ENCODE measurements at regions not wholly inside any gene's neighbourhood (a gene's known extent, or its start where the extent isn't known, plus 50 kb on each side); places are given as distances from the start of the nearest gene placed in this dataset.
A peak's percentile ranks its signal among the peaks of the same experiment; 100 is the strongest.
"Not testable (repeated sequence)": the region's sequence is repeated elsewhere in the genome, so short reads cannot be mapped to it uniquely, and the experiment has no call there.

DNA sequence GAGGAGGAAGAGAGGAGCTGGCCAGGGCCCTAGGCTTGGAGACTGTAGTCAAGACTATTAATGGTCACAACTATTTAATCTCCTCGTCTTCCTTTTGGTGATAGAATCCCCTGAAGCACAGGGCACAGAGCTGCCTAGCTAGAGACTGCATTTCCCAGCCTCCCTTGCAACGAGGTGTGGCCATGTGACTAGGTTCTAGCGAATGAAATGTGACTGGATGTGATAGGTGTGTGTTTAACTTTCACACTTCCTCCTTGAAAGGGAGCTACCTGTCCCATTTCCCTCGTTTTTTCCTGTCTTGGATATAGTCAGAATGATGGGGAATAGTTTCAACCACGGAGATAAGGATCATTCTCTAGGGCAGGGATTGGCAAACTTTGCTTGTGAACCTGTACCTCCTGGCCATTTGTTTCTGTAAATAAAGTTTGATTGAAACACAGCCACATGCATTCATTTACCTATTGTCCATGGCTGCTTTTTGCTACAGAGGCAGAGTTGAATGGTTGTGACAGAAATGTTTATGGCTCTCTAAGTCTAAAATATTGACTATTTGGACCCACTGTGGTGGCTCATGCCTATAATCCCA lies 313.5 kb downstream of the MIAT start:
- no peak for DNase-seq (ENCODE audit: low spot score)

DNA sequence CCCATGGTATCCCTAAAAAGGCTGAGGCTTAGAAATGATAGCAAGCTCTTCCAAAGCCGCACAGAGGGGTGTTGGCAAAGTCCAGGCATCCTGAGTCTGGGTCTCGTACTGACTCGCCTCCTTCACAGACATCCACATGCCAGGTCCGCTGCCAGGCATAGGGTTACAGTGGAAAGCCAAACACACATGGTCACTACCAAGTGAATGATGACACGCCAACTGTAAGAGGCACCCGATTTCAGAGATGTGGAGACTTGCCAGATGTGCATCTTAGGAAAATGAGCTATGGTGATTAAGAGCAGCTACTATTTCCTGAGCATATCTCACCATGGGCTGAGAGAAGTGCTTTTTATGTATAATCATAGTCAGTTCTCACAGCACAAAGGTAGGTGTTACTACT lies 314.9 kb downstream of the MIAT start:
- no peak for DNase-seq (ENCODE audit: low spot score)

DNA sequence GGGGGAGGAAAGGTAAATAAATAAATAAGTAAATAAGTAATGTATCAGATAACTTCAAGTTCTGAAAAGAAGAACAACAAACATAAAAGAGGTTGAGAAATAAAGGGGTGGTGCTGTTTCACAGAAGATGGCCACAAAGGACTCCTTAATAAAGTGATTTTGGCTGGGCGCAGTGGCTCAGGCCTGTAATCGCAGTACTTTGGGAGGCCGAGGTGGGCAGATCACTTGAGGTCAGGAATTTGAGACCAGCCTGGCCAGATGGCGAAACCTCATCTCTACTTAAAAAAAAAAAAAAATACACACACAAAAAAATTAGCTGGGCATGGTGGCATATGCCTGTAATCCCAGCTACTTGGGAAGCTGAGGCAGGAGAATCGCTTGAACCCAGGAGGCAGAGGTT lies 315.5 kb downstream of the MIAT start:
- not testable (repeated sequence) for DNase-seq (ENCODE audit: low spot score)

DNA sequence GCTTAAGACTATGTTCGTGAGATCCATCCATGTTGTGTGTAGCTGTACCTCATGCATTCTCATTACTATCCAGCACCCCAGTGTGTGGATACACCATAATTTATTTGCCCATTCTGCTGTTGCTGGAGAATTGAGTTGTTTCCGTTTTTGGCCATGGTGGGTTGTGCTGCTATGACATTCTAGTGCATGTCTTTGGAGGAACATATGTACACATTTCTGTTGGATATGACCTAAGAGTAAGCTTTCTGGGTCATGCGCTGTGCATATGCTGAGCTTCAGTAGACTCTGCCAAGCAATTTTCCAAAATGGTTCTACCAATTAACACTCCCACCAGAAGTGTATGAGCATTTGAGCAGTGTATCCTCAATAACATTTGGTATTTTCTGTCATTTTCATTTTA lies 316.6 kb downstream of the MIAT start:
- DNase-seq (ENCODE audit: low spot score): no peak

GRCh38 chr22:26974914-26975803 lies 317.8 kb downstream of the MIAT start:
- peak; percentile 66 for DNase-seq (ENCODE audit: low spot score)

GRCh38 chr22:26975865-26976264 lies 318.5 kb downstream of the MIAT start:
- no peak for DNase-seq (ENCODE audit: low spot score)

GRCh38 chr22:26977741-26978376 lies 320.5 kb downstream of the MIAT start:
- no peak for DNase-seq (ENCODE audit: low spot score)

DNA sequence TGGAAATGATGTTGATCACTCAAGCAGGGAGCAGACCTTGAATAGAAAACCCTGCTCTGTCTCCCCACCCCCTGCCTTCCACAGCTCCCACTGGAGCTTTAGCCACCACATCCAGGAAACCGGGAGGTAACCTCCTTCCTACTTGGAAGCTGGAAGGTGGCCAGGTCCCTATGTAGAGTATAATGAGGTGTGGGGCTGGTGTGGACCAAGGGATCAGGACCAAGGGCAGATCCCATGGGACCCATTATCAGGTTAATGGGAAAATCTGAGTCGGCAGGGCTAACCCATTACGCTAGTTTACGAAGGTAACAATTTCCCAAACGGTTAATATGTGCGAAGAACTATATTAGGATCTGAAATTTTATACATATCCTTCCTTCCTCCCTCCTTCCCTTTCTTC lies 321.9 kb downstream of the MIAT start:
- no peak for DNase-seq (ENCODE audit: low spot score)

DNA sequence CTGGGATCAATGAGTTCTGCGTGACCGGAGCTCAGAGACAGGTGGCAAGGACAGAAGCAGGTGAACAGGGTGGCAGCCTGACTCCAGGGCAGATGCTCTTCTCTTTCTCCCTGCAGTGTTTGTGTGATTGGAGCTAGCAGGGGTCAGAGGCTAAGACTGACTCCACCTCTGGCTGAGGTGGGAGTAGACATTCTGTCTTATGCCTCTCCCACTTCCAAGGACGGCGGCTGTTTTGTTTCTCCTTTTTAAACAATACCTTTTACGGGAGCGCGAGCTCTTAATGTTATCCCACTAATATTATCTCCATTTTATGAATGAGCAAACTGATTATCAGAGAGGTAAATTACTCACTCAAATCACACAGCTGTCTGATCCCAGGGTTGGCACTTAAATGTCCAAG lies 323.7 kb downstream of the MIAT start:
- DNase-seq (ENCODE audit: low spot score): no peak

DNA sequence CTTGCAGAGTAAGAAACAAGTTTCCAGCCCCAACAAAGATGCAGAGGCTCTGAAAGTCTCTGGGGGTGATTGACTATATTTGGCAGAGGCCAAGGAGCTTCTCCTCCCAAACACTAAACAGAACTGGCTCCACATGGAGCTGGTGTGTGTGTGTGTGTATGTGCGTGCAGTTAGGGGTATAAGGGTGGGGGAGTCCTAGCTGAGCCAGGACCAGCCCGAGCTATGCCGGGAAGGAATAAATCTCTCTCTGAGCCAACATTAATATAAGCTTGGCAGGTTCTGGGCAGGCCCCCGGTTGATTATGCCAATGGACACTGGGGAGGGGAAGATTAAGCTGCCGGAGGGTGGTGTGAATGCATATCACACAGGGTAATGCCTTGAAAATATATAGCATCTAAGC lies 324.2 kb downstream of the MIAT start:
- no peak for DNase-seq (ENCODE audit: low spot score)

- peak; percentile 91 for DNase-seq (ENCODE audit: low spot score)
Measured at GRCh38 chr22:26983311-26983710, 325.9 kb downstream of the MIAT start.

DNA sequence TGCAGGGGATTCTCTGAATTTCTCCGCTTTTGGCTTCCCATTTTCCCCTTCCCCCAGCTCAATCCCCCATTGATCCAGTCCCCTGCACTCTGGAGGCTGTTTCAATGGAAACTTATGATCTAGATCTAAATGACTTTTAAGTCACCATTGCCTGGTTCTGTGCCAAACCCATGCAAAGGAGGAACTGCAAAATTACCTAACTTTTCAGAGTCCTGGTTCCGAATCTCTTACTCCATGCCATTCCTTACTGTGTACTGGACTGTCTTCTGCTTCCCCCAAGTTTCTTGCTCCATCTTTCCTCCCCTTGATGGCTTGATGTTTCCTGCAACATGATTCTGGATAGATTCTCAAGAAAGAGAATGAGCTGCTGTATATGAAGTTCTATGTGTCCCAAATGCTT lies 327.8 kb downstream of the MIAT start:
- no peak for DNase-seq (ENCODE audit: low spot score)

DNA sequence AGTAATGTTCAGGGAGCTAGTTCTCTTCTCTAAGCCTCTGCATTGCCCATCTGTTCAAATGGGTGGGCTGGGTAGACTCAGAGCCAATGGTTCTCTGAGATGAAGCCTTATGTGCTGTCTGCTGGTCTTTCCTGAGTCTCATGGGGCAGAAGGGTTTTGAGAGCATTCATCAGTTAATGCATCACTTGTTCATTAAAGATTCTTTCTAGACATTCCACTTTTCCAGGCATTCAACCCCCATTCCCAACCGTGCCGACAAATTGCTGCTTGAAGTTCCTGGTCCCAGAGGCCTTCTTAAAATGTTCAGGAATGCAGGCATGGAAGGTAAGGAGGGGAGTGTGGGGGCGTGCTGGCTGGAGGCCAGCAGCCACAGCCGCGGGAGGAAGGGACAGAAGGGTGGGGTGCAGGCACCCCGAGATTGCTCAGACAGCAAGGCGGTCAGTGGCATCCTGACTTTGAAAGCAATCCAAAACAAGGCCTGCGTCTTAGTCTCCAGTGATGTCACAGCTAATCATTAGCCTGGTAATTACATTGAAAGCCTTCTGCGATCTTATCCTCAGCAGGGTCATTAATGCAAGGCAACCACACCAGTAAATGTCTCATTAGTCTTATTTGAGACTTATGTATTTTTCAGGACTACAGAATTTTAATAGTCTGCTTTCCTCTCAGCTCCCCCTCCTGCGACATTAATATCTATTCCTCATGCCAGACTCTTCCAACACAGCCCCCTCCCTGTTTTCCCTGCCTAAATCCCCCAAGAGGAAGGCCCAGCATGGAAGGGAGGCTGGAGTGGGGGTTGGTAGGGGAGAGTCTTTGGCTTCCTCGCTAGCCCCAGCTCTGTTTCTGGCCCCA lies 328.8 kb downstream of the MIAT start:
- DNase-seq (ENCODE audit: low spot score): peak; percentile 77

GRCh38 chr22:26986884-26987283 lies 329.5 kb downstream of the MIAT start:
- DNase-seq (ENCODE audit: low spot score): no peak

GRCh38 chr22:26990503-26991189 lies 333.3 kb downstream of the MIAT start:
- no peak for DNase-seq (ENCODE audit: low spot score)

DNA sequence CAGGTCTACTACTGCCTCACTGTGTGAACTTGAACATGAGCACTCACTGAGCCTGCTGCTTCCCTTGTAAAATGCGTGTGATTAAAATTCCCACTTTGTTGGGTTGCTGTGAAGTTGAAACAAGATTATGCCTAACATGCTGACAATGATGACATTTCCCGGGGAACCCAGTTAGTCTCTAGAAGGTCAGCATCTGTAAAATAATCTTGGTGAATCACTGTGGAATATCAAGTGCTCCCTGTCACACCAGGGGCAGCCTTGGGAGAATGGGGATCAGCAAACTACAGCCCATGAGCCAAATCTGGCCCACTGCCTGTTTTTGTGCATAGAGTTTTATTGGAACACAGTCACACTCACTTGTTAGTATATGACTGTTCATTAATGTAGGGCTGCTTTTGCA lies 335.2 kb downstream of the MIAT start:
- DNase-seq (ENCODE audit: low spot score): no peak

DNA sequence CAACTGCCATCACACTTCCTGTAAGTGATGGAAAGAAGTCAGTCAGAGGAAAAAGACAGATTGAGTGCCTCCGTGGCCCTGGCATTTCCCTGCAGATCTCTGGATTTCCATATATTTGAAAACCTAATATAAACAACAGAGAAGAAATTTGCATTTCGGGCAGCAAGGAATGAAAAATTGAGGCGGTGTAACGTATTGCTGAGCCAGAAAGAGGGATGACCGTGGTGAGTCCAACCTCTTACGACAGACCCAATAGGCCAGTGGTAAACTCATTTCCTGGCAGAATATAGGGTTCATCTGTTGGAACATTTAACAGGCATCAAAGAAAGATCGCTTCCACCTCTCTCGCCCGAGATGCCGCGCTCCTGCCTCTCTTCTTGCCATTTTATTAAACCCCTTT lies 336.5 kb downstream of the MIAT start:
- DNase-seq (ENCODE audit: low spot score): no peak

- no peak for DNase-seq (ENCODE audit: low spot score)
Measured at GRCh38 chr22:26994801-26995200, 337.4 kb downstream of the MIAT start.

DNA sequence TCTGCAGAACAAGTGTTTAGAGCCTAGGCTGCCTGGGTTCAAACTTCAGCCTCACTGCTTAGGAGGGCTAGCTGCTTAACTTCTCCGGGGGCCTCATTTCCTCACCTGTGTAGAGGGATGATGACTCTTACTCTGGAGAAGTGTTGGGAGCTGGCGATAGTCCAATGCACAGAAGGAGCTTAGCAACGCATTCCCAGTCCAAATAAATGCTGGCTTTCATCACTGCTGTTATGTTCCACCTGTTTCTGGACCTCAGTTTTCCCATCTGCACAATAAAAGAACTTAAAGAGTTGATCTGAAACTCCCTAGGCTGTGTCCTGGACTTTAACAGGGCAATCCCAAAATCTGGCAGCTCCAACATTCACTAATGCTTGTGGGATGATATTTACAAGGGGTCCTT lies 337.8 kb downstream of the MIAT start:
- DNase-seq (ENCODE audit: low spot score): no peak

- DNase-seq (ENCODE audit: low spot score): no peak
Measured at GRCh38 chr22:26996154-26996553, 338.8 kb downstream of the MIAT start.

GRCh38 chr22:26998129-26998528 lies 340.7 kb downstream of the MIAT start:
- no peak for DNase-seq (ENCODE audit: low spot score)

GRCh38 chr22:26998716-26999115 lies 341.3 kb downstream of the MIAT start:
- no peak for DNase-seq (ENCODE audit: low spot score)
